HUES6 (cell line): ENCODE measurements at regions not wholly inside any gene's neighbourhood (a gene's known extent, or its start where the extent isn't known, plus 50 kb on each side); places are given as distances from the start of the nearest gene placed in this dataset.
"Not testable (repeated sequence)": the region's sequence is repeated elsewhere in the genome, so short reads cannot be mapped to it uniquely, and the experiment has no call there.

ENCODE experiments used
- H3K27ac ChIP-seq: 2 replicates; pipeline ENCODE4 v1.7.0; 2013; ENCODE audit warnings: low read depth, mild to moderate bottlenecking, low read length, inconsistent platforms
- H3K27me3 ChIP-seq: 2 replicates; pipeline ENCODE4 v1.6.1; 2013; ENCODE audit warnings: low read length; ENCODE audit not compliant: control insufficient read depth, insufficient read depth
- H3K36me3 ChIP-seq: 2 replicates; pipeline ENCODE4 v1.6.1; 2013; ENCODE audit warnings: low read length; ENCODE audit not compliant: control insufficient read depth, insufficient read depth
- H3K4me1 ChIP-seq: 2 replicates; pipeline ENCODE4 v1.6.1; 2013; ENCODE audit warnings: low read length; ENCODE audit not compliant: control insufficient read depth, insufficient read depth
- H3K4me3 ChIP-seq: 2 replicates; pipeline ENCODE4 v1.5.1; 2013; ENCODE audit warnings: low read depth, low read length
- H3K9ac ChIP-seq: one replicate; pipeline ENCODE4 v1.6.1; 2013; ENCODE audit warnings: mild to moderate bottlenecking, low read length
- H3K9me3 ChIP-seq: 2 replicates; pipeline ENCODE4 v1.6.1; 2013; ENCODE audit warnings: low read depth, low read length; ENCODE audit not compliant: control insufficient read depth, insufficient read depth

DNA sequence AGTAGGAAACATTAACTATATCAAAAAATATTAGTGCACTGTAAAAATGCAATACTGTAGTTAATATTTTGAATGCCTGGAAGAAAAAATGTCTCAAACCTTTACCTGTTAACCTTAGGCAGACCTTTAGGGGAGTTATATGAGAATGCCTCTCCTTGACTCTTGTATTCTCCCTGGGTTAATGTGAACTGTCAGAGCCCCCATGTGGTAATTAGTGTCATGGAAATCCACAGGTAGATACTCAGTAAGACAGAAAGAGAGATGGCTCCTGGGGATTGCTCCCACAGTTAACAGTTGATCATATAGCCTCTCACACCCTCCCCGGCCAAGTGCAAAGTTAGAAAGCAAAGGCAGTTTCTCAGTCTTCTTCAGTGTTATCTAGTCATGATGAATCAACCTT lies 742.8 kb downstream of the NR2F1-AS1 start:
- Histone ChIP-seq H3K36me3 (no peaks in the 10 kb centered on the region), H3K27me3 (no peaks in the 10 kb centered on the region), H3K4me1 (no peaks in the 10 kb centered on the region), H3K4me3 (no peak overlapping the region), H3K27ac (no peak overlapping the region), H3K9ac (no peak overlapping the region), H3K9me3 (no peaks in the 10 kb centered on the region)

GRCh38 chr5:92836855-92837755 lies 743.9 kb downstream of the NR2F1-AS1 start:
- Histone ChIP-seq H3K4me1 (no peaks in the 10 kb centered on the region), H3K27ac (no peak overlapping the region), H3K27me3 (no peaks in the 10 kb centered on the region), H3K9me3 (no peaks in the 10 kb centered on the region), H3K9ac (no peak overlapping the region), H3K4me3 (no peak overlapping the region), H3K36me3 (no peaks in the 10 kb centered on the region)

DNA sequence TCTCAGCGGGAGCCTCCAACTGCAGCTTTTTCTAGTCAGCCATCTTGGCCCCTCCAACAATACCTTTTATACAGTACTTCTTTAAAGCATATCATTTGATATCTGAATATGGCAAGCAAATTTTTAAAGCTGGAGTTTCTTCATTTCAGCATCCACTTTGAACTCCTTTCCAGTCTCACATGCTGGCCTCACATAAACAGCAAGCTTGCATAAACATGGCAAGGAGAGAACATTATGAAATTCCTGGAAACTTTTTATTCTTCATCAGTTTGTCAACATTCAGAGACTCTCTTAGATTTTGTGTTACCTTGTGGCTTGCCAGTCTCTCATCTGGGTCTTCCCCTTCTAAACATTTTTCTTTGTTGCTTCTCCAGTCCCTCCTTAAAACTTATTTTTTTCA lies 745.3 kb downstream of the NR2F1-AS1 start:
- H3K4me1 ChIP-seq = no peaks in the 10 kb centered on the region
- H3K36me3 ChIP-seq = no peaks in the 10 kb centered on the region
- no peak overlapping the region for H3K27ac ChIP-seq
- no peak overlapping the region for H3K4me3 ChIP-seq
- H3K9me3 ChIP-seq = no peaks in the 10 kb centered on the region
- H3K27me3 ChIP-seq = no peaks in the 10 kb centered on the region
- H3K9ac ChIP-seq = no peak overlapping the region

DNA sequence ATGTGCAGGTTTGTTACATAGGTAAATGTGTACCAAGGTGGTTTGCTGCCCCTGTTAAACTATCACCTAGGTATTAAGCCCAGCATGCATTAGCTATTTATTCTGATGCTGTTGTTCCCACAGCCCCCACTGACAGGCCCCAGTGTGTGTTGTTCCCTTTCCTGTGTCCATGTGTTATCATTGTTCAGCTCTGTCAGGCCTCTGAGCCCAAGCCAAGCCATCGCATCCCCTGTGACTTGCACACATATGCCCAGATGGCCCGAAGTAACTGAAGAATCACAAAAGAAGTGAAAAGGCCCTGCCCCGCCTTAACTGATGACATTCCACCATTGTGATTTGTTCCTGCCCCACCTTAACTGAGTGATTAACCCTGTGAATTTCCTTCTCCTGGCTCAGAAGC lies 757.5 kb downstream of the NR2F1-AS1 start:
- not testable (repeated sequence) for H3K36me3 ChIP-seq, H3K27me3 ChIP-seq, H3K27ac ChIP-seq, H3K9ac ChIP-seq, H3K4me1 ChIP-seq, H3K4me3 ChIP-seq, H3K9me3 ChIP-seq

GRCh38 chr5:92822183-92822582 lies 758.8 kb downstream of the NR2F1-AS1 start:
- Histone ChIP-seq H3K27me3 (no peaks in the 10 kb centered on the region), H3K36me3 (no peaks in the 10 kb centered on the region), H3K4me1 (no peaks in the 10 kb centered on the region), H3K27ac (no peak overlapping the region), H3K9me3 (no peaks in the 10 kb centered on the region; the same call in 1 of the 2 replicates), H3K9ac (no peak overlapping the region), H3K4me3 (no peak overlapping the region)

GRCh38 chr5:92809855-92810465 lies 771.1 kb downstream of the NR2F1-AS1 start:
- H3K4me1 ChIP-seq = no peaks in the 10 kb centered on the region
- H3K9ac ChIP-seq = no peak overlapping the region
- no peaks in the 10 kb centered on the region for H3K27me3 ChIP-seq
- no peak overlapping the region for H3K27ac ChIP-seq
- no peak overlapping the region for H3K4me3 ChIP-seq
- no peaks in the 10 kb centered on the region for H3K9me3 ChIP-seq
- no peaks in the 10 kb centered on the region for H3K36me3 ChIP-seq

- H3K9me3 ChIP-seq = no peaks in the 10 kb centered on the region
- no peaks in the 10 kb centered on the region for H3K36me3 ChIP-seq
- H3K27me3 ChIP-seq = no peaks in the 10 kb centered on the region
- no peaks in the 10 kb centered on the region for H3K4me1 ChIP-seq
- H3K4me3 ChIP-seq = no peak overlapping the region
- no peak overlapping the region for H3K9ac ChIP-seq
- no peak overlapping the region for H3K27ac ChIP-seq
These were observed 772.5 kb downstream of the NR2F1-AS1 start for GRCh38 chr5:92808474-92808873.

DNA sequence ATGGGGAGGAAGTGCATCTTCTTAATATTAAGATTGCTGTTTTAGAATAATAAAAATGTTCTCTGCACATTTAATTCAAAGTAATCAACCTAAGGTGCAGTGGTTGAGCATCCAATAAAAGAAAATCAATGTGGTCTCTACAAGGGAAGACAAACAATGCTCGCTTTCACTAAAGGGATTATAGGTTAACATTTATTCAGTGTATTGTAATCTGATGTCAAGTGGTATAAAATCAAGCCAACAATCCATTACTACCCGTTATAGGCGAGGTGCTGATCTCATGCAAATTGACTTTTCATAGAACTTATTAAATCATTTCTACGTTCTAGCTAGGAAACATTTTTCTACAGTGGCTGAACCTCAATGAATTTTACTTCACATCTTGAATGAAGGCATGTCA lies 773.9 kb downstream of the NR2F1-AS1 start:
- H3K36me3 ChIP-seq = no peaks in the 10 kb centered on the region
- H3K4me1 ChIP-seq = no peaks in the 10 kb centered on the region
- H3K9ac ChIP-seq = no peak overlapping the region
- no peaks in the 10 kb centered on the region for H3K27me3 ChIP-seq
- no peaks in the 10 kb centered on the region for H3K9me3 ChIP-seq
- no peak overlapping the region for H3K4me3 ChIP-seq
- no peak overlapping the region for H3K27ac ChIP-seq

DNA sequence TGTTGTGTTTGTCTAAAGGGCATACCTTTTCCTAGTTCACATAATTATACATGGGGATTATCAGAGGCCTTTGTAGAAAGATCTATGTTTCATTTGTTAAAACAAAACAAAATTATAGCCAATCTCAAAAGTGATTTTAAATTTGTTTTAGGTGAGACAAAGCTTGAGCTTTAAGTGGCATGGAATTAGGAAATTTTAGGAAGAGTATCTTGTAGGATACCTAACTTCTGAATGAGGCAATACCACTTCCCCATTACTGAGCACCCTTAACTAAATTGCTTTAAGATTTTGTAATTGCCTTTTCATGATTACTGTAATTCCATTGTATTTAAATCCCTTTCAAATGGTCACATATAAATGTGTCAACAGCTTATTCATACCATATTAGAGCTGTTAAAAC lies 775.6 kb downstream of the NR2F1-AS1 start:
- Histone ChIP-seq H3K27ac (no peak overlapping the region), H3K4me3 (no peak overlapping the region), H3K9ac (no peak overlapping the region), H3K36me3 (no peaks in the 10 kb centered on the region), H3K4me1 (no peaks in the 10 kb centered on the region), H3K9me3 (no peaks in the 10 kb centered on the region), H3K27me3 (no peaks in the 10 kb centered on the region)

DNA sequence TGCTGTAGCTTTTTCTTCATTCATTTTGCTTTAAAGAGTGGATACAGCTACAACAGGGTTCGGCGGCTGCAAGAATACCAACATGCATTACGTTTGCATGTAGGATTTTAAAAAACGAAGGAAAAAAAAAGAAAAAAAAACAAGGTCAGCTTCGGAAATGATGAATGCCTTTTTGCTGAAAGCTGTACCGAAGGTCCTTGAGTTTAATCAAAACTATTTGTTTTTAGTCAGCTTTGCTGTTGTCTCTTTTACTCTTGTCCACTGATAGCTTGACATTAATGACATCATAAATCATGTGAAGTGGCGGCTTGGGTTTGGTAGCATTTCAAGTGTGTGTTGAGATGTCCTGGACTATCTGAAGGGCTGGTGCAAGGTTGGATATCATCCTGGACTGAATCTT lies 779.1 kb downstream of the NR2F1-AS1 start:
- Histone ChIP-seq H3K9ac (no peak overlapping the region), H3K27me3 (no peaks in the 10 kb centered on the region), H3K4me3 (no peak overlapping the region), H3K27ac (no peak overlapping the region), H3K9me3 (no peaks in the 10 kb centered on the region), H3K36me3 (no peaks in the 10 kb centered on the region), H3K4me1 (no peaks in the 10 kb centered on the region)

GRCh38 chr5:92800365-92800764 lies 780.7 kb downstream of the NR2F1-AS1 start:
- Histone ChIP-seq H3K27me3 (no peaks in the 10 kb centered on the region), H3K9ac (no peak overlapping the region), H3K9me3 (peaks cover 11% of the 10 kb centered on the region), H3K27ac (no peak overlapping the region), H3K4me3 (no peak overlapping the region), H3K36me3 (no peaks in the 10 kb centered on the region), H3K4me1 (no peaks in the 10 kb centered on the region)
